Lower leg skin (tissue), 4 donors: ENCODE measurements at regions not wholly inside any gene's neighbourhood (a gene's known extent, or its start where the extent isn't known, plus 50 kb on each side); places are given as distances from the start of the nearest gene placed in this dataset.

Experiments used
- DNase-seq, 2 donors: peaks; one replicate each; pipeline ENCODE4 v3.0.0-alpha.2; 2019; ENCODE audit warnings: low spot score in 2 of 2
- H3K4me3 ChIP-seq: fragments of 200-600 bp; sonication (generic); 2 replicates; pipeline ENCODE4 v1.5.1; 2017; ENCODE audit warnings: mild to moderate bottlenecking, low read depth; ENCODE audit not compliant: poor library complexity, severe bottlenecking
- WGBS, 2 donors: methylation state at CpG; one replicate each; pipeline ENCODE4 v1.1.5; 2018; 5-methylcytosine and 5-hydroxymethylcytosine counted together
- intact Hi-C: fragments of 100-400 bp; cut with DNase I; formaldehyde crosslinking; loops from one replicate; pipeline ENCODE4 v1.15.0; 2023; ENCODE audit warnings: low total_unique reads
- microRNA-seq, 2 donors: library from miRNA; unstranded; fragments of <30 nt; microRNA quantifications; one replicate each; pipeline ENCODE4, GENCODE V29; 2016; ENCODE audit warnings: borderline replicate concordance in 2 of 2, borderline number of aligned reads in 1 of 2
- TF ChIP-seq, protein P1 (sequence below), 3 donors: fragments of 450-650 bp; IDR thresholded peaks; one replicate each; pipeline ENCODE4 v1.5.1; 2016; ENCODE audit warnings: antibody characterized with exemption in 3 of 3, mild to moderate bottlenecking in 3 of 3, moderate library complexity in 2 of 3

DNA sequence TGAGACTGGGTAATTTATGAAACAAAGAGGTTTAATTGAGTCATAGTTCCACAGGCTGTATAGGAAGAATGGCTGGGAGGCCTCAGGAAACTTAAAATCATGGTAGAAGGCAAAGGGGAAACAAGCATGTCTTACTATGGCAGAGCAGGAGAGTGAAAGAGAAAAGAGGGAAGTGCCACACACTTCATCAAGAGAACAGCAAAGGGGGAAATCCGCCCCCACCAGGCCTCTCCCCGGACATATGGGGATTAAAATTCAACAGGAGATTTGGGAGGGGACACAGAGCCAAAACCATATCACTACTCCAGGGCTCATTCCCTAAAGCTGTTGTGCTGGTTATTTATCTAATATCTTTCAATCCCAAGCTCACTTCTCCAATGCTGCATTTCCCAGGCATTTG, 50.2 kb upstream of the NR3C1 start:
- WGBS, 2 donors, result 81 to 86% methylated on average over 2 of the region's 2 CpGs
- intact Hi-C loops, result no loop called here
- H3K4me3 ChIP-seq, result no peak overlapping the region
- DNase-seq, result no peak
- TF ChIP-seq, protein P1, sequence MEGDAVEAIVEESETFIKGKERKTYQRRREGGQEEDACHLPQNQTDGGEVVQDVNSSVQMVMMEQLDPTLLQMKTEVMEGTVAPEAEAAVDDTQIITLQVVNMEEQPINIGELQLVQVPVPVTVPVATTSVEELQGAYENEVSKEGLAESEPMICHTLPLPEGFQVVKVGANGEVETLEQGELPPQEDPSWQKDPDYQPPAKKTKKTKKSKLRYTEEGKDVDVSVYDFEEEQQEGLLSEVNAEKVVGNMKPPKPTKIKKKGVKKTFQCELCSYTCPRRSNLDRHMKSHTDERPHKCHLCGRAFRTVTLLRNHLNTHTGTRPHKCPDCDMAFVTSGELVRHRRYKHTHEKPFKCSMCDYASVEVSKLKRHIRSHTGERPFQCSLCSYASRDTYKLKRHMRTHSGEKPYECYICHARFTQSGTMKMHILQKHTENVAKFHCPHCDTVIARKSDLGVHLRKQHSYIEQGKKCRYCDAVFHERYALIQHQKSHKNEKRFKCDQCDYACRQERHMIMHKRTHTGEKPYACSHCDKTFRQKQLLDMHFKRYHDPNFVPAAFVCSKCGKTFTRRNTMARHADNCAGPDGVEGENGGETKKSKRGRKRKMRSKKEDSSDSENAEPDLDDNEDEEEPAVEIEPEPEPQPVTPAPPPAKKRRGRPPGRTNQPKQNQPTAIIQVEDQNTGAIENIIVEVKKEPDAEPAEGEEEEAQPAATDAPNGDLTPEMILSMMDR (IDR thresholded peaks at IDR 0.05), result no peak

Small RNA genes in the stretch of these regions (microRNA-seq; reads per million reads assigned to microRNA genes)
- gene MIR5197, result 0 reads per million in 2 donors
